Endothelial cell (in vitro differentiated cells): ENCODE measurements at regions not wholly inside any gene's neighbourhood (a gene's known extent, or its start where the extent isn't known, plus 50 kb on each side); places are given as distances from the start of the nearest gene placed in this dataset.

Experiments
- DNase-seq: peaks from one replicate; pipeline ENCODE4 v3.0.0; 2021; ENCODE audit warnings: low spot score
- H3K27ac Mint-ChIP-seq: one replicate; pipeline ENCODE4 v1.8.0; 2021; ENCODE audit warnings: mixed read lengths, inconsistent platforms; ENCODE audit not compliant: unreplicated experiment
- H3K27me3 Mint-ChIP-seq: one replicate; pipeline ENCODE4 v1.8.0; 2021; ENCODE audit warnings: mild to moderate bottlenecking, moderate library complexity, mixed read lengths, inconsistent platforms; ENCODE audit not compliant: unreplicated experiment
- H3K36me3 Mint-ChIP-seq: one replicate; pipeline ENCODE4 v1.8.0; 2021; ENCODE audit warnings: mild to moderate bottlenecking, low read depth, mixed read lengths, inconsistent platforms; ENCODE audit not compliant: unreplicated experiment
- H3K4me1 Mint-ChIP-seq: one replicate; pipeline ENCODE4 v1.8.0; 2021; ENCODE audit warnings: mild to moderate bottlenecking, mixed read lengths, inconsistent platforms; ENCODE audit not compliant: unreplicated experiment
- H3K4me3 Mint-ChIP-seq: one replicate; pipeline ENCODE4 v1.8.0; 2021; ENCODE audit warnings: mild to moderate bottlenecking, mixed read lengths, inconsistent platforms; ENCODE audit not compliant: unreplicated experiment
- H3K9me3 Mint-ChIP-seq: one replicate; pipeline ENCODE4 v1.8.0; 2021; ENCODE audit warnings: mixed read lengths, inconsistent platforms; ENCODE audit not compliant: unreplicated experiment
- TF ChIP-seq, protein P1 (sequence below): fragments of 200-600 bp; sonication (generic); IDR thresholded peaks from one replicate; pipeline ENCODE4 v1.5.0; 2021; ENCODE audit warnings: antibody characterized with exemption; ENCODE audit not compliant: unreplicated experiment

DNA sequence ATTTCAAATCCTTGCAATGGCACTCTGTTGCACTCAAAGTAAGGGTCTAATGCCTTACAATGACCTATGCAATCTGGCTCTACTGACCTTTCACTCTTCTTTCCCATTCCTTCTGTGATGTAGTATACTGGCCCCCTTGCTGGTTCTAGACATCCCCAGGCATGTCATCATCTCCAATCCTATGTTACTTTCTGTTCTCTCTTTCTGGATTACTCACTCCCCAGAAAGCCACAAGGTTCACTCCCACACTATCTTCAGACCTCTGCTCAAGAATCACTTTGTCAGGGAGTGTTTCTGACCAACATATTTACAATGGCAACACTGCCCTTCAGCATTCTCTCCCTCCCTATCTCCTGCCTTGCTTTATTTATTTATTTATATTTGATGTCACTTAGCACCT is 802.2 kb upstream of the WWC1 start:
- peaks cover 3% of the 10 kb centered on the region for H3K9me3 Mint-ChIP-seq
- H3K27me3 Mint-ChIP-seq: peaks cover 2% of the 10 kb centered on the region

DNA sequence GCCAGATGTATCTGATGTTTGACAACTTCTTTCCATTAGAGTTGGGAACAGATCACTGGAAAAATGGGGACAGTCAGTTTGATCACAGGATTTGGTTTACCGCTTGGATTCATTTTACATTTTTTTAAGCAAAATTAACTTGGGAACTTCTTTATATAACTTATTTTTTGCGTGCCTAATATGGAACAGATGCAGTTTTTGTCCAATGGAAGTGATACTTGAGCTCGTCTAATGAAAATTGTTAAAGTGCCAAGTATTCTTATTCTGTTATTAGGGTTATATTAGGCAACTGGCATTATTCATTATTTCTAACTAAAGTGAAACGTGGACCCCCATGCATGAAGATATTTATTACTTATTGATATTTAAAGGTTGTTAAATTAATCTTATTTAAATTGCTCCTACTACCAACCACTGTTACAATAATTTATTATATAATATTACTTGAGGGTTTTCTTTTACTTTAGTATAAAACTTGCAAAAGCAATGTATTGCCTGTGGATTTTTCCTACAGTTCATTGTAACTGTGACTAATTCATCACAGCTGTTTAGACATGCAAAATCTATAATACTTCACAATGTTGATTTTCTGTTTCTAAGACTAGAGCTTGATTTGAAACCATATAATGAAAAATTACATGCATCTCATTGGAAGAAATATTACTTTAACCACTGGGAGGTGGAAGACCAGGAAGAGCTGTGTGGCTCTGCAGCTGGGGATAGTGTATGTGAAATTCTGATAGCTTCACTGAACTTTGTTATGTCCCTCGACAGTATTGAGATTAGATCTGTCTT is 787.3 kb upstream of the WWC1 start:
- H3K9me3 Mint-ChIP-seq: no peaks in the 10 kb centered on the region
- H3K27ac Mint-ChIP-seq: no peak overlapping the region
- H3K4me1 Mint-ChIP-seq: no peaks in the 10 kb centered on the region
- H3K4me3 Mint-ChIP-seq: no peak overlapping the region
- no peaks in the 10 kb centered on the region for H3K36me3 Mint-ChIP-seq
- DNase-seq: no peak
- peaks cover 2% of the 10 kb centered on the region for H3K27me3 Mint-ChIP-seq
- TF ChIP-seq, protein P1, sequence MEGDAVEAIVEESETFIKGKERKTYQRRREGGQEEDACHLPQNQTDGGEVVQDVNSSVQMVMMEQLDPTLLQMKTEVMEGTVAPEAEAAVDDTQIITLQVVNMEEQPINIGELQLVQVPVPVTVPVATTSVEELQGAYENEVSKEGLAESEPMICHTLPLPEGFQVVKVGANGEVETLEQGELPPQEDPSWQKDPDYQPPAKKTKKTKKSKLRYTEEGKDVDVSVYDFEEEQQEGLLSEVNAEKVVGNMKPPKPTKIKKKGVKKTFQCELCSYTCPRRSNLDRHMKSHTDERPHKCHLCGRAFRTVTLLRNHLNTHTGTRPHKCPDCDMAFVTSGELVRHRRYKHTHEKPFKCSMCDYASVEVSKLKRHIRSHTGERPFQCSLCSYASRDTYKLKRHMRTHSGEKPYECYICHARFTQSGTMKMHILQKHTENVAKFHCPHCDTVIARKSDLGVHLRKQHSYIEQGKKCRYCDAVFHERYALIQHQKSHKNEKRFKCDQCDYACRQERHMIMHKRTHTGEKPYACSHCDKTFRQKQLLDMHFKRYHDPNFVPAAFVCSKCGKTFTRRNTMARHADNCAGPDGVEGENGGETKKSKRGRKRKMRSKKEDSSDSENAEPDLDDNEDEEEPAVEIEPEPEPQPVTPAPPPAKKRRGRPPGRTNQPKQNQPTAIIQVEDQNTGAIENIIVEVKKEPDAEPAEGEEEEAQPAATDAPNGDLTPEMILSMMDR: no peak

More for the DNA sequence above, 802.2 kb upstream of the WWC1 start:
- DNase-seq: no peak
- Mint-ChIP-seq H3K36me3 (no peaks in the 10 kb centered on the region), H3K4me3 (no peak overlapping the region), H3K27ac (no peak overlapping the region), H3K4me1 (no peaks in the 10 kb centered on the region)
- TF ChIP-seq, protein P1: no peak

DNA sequence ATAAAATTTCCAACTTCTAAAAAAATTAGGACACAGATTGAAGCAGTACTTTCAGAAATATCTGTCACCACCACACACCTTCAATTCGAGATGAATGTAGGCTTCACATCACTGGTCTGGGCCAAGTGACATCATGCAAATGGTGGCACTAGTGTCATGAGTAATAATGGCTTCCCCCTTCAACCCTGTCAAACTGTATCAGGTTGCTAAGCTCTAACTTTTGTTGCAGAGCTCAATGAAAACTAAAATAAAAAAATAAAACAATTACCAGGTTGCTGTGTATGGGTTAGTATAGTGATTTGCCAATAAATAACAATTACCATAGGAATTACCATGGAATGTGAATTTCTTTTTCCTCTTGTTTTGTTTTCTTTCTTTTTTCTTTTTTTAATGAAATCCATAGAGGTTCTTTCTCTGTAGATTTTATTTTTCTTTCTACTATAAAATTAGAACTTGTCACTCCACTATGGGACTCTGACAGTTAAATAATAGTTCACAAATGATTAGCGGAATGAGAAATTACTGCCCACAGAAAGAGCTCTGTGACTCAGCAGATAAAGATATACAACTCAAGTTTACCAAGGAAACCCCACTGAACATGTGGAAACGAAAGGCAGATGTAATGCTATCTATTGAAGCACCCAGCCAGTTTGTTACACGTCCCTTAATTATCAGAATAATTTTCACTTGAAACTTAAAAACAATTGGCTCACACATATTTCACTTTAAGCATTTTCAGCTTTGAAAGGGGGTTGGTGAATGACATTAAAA is 783.8 kb upstream of the WWC1 start:
- H3K9me3 Mint-ChIP-seq: no peaks in the 10 kb centered on the region
- H3K36me3 Mint-ChIP-seq: no peaks in the 10 kb centered on the region
- H3K4me1 Mint-ChIP-seq: no peaks in the 10 kb centered on the region
- no peak overlapping the region for H3K27ac Mint-ChIP-seq
- TF ChIP-seq, protein P1: no peak
- H3K4me3 Mint-ChIP-seq: no peak overlapping the region
- H3K27me3 Mint-ChIP-seq: no peaks in the 10 kb centered on the region
- no peak for DNase-seq

DNA sequence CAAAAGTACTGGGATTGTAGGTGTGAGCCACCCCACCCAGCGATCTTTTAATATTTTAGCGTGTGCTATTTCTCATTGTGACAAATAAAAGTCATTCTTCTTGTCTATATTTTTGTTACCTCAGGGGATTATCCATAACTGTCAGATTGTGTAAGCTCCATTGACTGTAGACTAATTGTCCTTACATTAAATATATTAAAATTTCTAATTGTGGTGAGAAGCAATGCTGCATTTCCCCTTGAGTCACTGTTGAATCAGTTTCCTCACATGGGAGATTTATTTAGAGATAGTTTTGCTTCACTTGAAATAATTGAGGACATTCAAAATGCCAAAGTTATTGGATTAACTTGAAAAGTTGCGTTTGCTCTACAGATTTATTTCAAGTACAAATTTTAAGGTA is 782.4 kb upstream of the WWC1 start:
- no peak for DNase-seq
- no peak overlapping the region for H3K27ac Mint-ChIP-seq
- no peaks in the 10 kb centered on the region for H3K36me3 Mint-ChIP-seq
- H3K4me3 Mint-ChIP-seq: no peak overlapping the region
- H3K4me1 Mint-ChIP-seq: peaks cover 3% of the 10 kb centered on the region
- H3K9me3 Mint-ChIP-seq: no peaks in the 10 kb centered on the region
- TF ChIP-seq, protein P1: no peak
- no peaks in the 10 kb centered on the region for H3K27me3 Mint-ChIP-seq

DNA sequence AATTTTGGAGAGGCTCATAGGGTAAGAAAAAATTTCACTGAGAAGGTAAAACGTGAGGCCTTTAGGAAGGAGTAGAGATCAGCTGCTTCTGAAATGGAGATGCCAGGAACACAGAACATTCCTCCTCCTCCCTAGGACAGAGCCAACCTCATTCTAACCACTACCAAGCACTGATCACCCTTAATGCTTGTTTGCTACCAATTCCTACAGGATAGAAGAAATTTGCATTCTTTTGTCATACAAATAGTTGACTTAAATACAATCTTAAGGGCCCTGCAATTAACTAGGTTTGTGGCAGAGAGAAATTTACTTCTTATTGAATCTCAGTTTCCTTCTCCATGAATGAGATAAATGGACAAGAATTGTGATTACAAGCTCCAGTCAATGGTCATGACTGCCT is 780.2 kb upstream of the WWC1 start:
- DNase-seq: no peak
- no peak overlapping the region for H3K4me3 Mint-ChIP-seq
- no peaks in the 10 kb centered on the region for H3K27me3 Mint-ChIP-seq
- peaks cover 3% of the 10 kb centered on the region for H3K4me1 Mint-ChIP-seq
- no peaks in the 10 kb centered on the region for H3K36me3 Mint-ChIP-seq
- TF ChIP-seq, protein P1: no peak
- H3K9me3 Mint-ChIP-seq: no peaks in the 10 kb centered on the region
- no peak overlapping the region for H3K27ac Mint-ChIP-seq
